GM19023 (cell line): ENCODE measurements at regions not wholly inside any gene's neighbourhood (a gene's known extent, or its start where the extent isn't known, plus 50 kb on each side); places are given as distances from the start of the nearest gene placed in this dataset.
"Not testable (repeated sequence)": the region's sequence is repeated elsewhere in the genome, so short reads cannot be mapped to it uniquely, and the experiment has no call there.

Experiments
- ATAC-seq: cut with Tn5 transposase; IDR thresholded peaks from one replicate; pipeline ENCODE4 v1.9.1; 2021; ENCODE audit warnings: mild to moderate bottlenecking, moderate library complexity; ENCODE audit not compliant: unreplicated experiment

DNA sequence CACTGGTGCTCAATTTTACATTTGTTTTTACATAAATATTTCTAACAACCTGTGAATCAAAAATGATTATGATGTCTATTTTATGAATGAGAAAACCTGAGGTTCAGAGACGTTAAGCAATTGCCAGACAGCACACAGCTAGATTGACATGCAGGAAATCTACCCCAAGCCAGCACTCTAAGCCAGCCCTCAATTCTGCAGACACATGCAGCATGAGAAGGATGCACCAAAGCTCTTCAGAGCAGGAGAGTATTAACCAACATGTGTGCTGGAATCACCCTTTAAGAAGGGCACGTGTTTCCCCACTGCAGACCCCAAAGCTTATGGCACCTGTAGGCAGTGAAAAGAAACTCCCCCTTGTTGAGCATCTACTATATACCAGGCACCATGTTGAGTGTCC, 126.1 kb upstream of the ARHGEF3 start:
- ATAC-seq = no peak

DNA sequence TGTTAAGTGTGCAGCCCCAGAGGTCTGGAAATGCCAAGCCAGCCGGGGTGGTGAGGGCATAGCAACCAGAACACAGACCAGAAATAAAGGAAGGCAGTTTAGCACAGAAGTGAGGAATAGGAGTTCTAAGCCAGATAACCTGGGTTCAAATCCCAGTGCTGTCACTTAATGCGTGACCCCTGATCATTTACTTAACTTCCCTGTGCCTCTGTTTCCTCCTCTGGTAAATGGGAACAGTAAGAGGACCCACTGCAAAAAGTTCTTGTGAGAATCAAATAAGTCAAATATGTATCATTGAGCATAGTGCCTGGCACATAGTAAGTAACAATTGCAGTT, 125.2 kb upstream of the ARHGEF3 start:
- ATAC-seq = no peak

DNA sequence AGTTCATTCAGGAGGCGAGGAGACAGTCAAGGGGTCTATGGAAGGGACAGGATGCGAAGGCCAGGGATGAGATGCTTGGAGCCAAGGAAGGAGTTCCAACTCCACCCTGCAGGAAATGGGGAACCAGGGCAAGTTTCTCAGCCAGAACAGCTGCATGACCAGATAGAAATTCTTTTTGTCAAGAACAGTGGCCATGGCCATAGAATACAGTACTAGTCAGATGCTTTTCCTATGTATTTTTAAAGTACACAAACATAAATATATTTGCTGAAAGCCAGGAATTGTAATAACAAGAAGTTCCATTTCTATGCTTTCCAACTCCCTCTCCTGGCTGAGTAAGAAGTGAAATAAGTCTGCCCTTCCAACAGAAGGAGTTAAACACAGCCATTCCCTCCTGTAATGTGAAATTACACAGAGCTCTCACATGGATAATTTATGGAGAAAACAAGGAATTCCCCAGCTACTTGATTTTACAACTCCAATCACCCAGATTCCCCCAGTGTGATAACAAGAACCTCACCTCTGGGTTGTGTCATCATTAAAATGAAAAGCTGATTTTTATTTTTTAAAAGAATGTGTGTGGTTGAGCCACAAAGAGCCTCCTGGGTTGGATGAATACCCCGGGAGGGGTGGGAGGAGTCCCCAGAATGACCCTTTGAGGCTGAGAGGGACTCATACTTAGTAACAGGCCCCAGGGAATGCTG, 124.6 kb upstream of the ARHGEF3 start:
- ATAC-seq = no peak

DNA sequence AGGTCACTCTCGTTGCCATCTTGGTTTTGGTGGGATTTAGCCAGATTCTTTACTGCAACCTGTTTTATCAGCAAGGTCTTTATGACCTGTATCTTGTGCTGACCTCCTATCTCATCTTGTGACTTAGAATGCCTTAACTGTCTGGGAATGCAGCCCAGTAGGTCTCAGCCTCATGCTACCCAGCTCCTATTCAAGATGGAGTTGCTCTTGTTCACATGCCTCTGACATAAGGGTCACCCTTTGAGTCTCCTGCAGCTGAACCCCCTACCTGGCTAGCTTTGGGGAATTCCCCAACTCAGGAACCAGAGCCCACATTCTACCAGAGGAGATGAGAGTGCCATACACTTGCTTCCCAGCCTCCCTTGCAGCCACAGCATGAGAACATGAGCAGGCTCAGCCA, 123.0 kb upstream of the ARHGEF3 start:
- ATAC-seq = not testable (repeated sequence)

DNA sequence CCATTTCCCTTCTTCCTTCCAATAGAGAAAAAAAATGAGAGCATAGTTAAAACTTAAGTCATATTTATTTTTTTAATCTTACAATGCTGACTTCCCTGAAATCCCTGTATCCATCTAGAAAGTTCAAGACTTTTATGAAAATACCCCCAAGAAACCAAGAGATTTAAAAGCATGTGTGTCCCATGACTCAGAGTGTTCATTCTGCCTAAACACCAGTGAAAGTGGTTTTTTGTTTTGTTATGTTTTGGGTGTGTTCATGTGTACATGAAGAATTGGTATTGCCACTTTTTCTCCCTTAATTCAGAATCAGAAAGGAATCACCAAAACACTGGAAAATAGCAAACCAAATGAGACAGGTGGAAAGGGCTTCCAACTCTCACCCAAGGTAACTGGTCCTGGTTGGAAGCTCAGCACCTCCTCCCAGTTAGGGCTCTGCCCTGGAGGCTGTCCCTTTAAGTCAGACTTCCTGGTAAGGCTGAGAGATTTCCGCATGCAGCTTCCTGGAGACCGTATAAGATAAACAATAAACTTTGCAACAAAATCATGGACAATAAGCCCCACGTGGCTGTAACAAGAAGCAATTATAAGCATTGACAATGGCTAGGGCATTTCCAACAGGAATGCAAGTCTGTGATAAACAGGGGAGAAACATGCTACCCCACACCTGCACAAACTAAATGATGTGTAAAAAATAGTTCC, 121.9 kb upstream of the ARHGEF3 start:
- no peak for ATAC-seq

DNA sequence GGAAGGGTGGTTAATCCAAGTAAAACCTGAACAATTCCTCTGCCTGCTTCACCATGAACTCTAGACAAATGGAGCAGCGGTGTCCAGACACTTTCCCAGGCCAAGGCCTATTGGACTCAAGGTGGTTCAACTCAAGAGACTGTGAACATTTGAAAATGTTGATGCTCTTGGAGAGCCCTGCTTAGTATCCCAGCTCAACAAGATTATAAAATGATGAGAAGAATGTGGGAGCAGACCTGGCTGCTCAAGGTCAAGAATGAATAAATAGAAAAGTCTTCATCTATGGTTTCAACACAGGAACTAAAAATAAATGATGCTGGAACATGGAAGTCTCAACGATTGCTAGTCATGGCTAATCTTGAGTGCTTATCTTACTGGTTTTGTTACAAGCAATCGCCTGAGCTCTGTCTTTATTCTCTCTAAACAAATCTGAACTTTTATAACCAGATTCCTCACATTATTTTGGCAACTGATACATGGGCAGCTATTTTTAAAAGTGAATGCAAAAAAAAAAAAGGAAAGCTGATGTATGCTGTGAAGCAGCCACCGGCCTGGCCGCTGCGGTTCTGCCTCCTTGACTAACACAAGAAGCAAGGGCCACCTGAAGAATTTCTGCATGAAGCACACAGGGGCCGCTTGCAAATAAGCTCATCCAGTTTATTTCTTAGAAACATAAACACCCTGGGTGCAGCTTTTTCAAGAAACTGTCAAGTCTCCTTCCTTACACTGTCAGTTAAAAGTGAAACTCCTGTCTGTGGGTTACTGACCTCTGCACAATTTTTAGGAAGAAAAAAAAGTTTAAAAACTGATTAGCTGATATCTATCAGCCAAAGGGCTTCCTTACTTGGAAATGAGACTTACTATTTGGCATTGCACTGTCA, 120.1 kb upstream of the ARHGEF3 start:
- no peak for ATAC-seq

DNA sequence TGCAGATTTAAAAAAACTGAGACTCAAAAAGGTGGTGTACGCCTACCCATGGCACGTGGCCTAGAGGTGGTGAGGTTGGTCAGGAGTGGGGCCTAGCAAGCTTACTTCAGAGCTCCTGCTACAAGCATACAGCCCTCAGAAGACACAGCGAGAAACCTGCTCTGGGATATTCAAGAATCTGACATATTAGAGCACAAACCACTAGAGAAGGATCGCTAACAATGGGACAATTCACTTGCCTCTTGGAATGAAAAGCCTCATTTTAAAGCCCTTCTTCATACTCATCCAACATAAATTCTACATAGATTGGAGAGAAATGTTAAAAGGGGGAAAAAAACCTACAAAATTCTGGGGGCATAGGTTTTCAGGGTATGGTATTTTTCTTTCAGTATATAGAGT, 118.0 kb upstream of the ARHGEF3 start:
- no peak for ATAC-seq

DNA sequence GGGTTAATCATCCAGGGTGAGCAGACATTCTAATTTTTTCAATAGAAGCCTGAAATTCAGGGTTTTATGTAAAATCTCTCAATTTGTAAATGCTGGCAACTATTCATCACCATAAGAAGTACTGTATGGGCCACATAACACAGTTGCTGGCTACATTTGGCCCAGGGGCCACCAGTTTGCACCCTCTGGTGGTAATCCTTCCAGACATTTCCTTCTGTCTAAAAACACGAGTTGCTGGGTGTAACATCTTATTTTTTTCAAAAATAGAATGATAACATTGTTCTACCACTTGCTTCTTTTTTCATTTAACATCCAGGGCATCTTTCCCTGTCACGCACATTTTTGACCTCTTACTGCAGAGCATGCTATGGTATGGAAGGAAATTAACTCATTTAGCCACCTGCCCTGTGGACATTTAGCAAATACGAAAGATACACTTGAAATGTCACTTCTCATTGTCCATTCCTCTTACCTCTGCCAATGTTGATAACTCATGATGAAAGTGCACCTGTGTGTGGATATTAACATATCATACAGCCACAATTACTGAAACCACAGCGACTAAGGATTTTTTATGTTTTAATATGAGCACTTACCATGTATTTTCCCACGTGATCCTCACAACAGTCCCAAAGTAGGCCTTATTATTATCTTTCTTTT, 117.5 kb upstream of the ARHGEF3 start:
- no peak for ATAC-seq

DNA sequence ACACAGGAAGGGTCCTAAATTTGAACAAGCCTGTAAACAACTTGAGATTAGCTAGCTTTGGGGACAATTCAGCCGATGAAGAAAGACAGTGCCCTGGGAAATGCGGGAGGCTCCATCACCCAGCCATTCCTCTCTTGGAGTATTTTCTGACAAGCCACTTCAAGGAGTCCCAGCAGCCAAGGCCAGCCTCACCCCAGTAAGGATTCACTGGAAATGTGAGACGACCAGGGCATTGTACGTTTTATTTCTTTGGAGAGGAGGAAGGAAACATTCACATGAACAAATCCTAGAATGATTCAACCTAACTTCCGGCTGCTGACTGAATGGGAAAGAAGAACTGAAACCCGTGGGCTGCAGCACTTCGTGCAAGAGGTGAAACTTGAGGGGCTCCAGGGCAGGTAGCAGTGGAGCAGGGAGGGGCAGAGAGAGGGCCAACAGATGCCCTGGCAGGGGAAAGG, 116.4 kb upstream of the ARHGEF3 start:
- ATAC-seq = peak; percentile 44

DNA sequence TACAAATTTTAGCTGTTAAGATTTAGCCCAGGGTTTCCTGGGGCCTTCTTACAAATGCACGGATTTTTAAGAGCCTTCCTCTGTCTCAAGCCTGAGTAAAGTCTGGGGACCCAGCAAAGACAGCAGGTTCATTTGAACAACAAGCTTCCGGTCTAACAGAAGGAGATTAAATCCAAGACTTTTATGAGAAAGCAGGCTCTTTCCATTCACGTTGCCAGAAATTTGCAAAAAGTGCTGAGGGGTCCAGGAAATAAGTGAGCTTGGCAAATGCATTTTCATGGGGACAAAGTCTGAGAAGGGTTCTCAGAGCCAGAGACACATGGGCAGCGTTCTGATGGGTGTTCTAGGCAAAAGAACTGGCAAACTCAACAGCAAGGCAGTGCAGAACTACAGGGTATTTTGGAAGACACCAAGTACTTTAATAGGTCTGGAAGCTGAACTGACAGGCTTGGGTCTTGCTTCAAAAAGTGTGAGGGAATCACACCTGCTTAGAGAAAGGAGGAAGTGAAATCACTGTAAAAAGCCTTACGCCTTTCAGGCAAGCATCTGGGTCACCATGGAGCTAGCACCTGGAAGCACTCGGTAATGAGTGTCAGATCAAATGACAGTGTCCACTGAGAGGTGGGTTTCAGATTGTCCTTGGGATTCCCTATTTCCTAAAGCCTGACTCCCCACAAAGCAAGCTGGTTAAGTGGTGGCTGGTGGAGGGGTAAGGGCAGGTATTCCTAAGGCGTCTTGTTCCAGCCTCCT, 115.8 kb upstream of the ARHGEF3 start:
- peak; percentile 61 for ATAC-seq

DNA sequence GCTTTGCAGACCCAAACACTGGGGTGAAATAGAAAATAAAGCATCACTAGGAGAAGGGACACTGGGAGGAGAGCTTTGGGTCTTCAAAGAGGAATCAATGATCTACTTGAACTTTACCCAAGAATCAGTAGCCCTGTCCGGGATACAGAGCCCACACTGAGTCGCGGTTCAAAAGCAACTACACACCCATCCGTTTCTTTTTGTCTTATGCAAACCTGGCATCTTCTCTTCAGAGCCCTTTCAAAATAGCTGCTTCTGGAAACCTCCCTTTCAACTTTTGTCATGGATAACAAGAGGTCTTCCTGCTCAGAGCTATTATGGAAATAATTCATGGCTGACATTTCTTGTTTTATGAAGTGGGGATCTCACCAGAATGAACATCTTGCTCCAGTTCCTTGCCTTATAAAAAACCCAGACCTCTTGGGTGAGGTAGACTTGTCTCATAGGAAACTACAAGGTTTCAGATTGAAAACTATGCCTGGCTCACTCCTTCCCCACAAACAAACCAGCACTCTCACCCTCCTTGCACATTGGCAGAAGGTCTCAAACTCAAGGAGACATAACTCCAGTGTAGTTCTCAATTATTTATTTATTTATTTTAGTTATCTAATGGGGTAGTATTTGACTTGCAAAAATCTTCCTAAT, 115.1 kb upstream of the ARHGEF3 start:
- no peak for ATAC-seq

DNA sequence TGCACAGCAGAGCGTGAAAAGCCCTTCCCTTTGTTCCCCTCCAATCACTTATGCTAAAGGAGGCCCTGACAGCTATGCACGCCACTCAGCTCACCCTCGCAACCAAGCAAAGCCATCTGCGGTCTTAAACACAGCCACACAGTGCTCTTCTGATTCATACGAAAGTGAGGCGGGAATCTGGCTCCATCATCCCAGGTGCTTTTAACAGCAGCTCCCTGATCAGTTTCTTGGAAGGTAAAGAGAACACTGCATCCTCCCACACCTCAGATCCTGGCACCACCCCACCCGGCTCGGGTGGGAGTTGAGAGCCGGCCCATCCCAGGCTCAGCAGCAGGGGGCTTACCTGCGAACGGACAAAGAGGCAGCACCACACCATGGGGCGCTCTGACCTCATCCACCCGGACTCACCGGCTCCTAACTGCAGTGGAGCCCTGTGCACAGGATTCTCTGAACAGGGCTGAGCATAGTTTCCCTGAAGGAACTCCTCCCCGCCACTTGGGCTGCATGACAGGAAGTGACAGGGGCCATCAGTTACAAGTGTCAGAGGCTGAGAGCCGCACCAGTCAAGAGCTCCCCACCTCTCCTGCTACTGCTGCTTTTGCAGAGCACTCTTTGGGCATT, 114.3 kb upstream of the ARHGEF3 start:
- peak; percentile 53 for ATAC-seq

DNA sequence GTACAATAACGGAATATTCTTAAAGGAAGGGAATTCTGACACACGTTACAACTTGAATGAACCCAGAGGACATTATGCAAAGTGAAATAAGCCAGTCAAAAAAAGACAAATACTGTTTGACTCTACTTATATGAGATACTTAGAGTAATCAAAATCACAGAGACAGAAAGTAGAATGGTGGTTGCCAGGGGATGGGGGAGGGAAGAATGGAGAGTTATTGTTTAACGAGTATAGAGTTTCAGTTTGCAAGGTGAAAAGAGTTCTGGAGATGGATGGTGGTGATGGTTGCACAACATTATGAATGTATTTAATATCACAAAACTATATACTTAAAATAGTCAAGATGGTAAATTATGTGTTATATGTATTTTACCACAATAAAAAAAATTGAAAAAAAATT, 112.9 kb upstream of the ARHGEF3 start:
- no peak for ATAC-seq

DNA sequence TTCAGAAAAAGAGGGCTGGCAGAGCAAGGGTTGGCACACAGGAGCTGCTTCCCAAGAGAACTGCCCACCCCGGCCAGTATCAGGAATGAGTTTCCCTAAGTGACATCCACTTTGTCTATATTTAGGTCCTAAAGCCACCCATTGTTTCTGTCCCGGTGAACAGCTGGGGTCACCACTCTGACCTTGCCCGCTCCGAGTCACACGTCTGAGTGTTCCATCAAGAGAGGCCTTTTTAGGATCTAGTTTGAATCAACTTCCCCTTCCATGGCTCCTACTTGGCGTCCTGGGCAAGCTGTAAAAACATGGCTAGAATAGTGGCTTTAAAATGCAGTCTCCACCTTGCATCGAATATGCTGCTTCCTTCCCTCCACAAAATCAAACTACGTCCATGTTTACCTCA, 109.6 kb upstream of the ARHGEF3 start:
- no peak for ATAC-seq

DNA sequence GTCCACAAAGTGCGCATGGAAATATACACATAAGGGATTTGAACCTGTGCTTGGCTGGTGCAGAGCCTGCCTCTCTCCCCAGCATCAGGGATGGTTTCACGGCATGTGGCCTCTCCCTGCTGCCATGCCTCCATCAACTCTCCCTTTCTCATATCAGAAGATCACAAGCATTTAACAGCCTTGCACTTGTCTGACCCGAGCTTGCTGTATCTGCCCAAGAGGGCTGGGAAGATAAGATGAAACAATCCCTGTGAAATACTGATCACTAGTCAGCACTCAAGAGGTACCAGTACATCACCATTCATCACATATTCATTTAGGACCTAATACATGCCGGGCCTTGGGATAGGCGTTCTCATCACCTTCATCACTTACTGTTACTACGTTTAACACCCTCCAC, 107.6 kb upstream of the ARHGEF3 start:
- no peak for ATAC-seq

DNA sequence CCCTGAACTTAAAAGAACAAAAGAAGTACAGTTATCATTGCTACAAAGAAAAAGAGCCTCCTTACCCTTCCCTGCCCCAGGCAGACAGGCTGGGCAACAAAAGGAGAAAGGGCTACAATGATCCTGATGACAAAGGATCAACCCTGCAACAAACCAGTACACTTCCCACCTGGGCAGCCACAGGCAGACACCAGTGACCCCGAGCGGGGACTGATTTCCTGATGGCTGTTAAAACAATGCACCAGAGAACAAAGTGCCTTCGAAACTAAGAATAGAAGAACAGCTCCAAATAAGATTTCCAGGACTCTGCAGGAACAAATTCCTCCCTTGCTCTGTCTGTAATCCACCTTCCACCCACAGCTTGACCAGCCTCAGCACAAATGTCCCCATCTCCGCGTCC, 106.3 kb upstream of the ARHGEF3 start:
- no peak for ATAC-seq

DNA sequence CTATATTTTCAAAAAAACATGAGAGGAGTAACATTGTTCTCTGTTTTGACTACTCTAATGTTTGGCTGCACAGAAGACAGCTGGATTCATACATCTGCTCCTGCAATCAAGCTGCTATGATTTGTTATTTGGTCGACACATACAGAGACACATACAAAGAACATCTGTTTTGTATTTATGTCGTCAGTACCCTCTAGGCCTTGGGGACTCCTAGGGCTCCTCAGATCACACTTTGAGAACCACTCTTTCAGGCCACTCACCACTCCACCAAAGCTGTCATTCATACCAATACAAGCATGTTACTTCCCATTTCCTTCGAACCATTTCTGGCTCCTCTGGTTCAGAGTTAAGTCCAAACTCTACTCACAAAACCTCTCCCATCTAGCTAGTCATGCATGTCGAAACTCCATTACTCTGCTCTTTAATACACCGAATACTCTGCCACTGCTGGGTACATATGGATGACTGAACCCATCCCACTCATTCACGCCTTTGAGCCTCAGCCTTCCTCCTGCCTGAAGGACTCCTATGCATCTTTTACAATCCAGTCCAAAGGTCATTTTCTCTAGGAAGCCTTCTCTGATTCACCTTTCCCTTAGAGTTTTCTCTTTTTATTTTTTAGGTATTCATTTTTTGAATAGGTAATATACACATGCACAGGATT, 102.9 kb upstream of the ARHGEF3 start:
- no peak for ATAC-seq

DNA sequence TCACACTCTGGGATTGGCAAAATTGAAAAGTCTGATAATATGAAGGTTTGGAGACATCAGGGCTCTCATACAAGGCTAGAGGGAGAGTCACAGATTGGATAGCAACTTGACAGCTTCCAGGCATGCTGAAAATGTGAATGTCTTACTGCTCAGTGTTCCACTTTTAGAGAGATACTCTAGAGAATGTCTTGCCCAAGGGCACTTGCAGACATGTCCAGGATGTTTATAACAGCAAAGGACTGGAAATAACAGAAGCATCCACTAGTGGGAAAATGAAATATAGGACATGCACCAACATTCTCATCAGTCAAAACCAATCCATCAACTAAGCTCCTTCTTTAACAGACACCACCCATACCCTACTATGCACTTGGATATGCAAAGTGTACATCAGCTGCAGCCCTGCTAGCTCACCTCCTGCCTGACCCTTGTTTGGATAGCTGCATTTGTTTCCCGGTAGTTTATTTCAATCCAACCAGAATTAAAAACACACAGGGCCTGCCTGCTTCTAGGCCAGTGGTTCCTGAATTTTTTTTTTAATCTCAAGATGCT, 101.6 kb upstream of the ARHGEF3 start:
- no peak for ATAC-seq
